H9 (cell line): ENCODE measurements at regions not wholly inside any gene's neighbourhood (a gene's known extent, or its start where the extent isn't known, plus 50 kb on each side); places are given as distances from the start of the nearest gene placed in this dataset.

Source experiments
- DNase-seq: peaks from one replicate; pipeline ENCODE4 v3.0.0-alpha.2; 2017
- H2AFZ ChIP-seq: one replicate; pipeline ENCODE4 v1.6.1; 2013; ENCODE audit warnings: mild to moderate bottlenecking, low read length, control low read depth, moderate library complexity
- H2AK5ac ChIP-seq: 2 replicates; pipeline ENCODE4 v1.6.1; 2013; ENCODE audit warnings: low read length, control low read depth, mixed read lengths; ENCODE audit not compliant: insufficient read length
- H2BK120ac ChIP-seq: one replicate; pipeline ENCODE4 v1.6.1; 2013; ENCODE audit warnings: low read depth, mild to moderate bottlenecking, low read length, control low read depth, inconsistent platforms; ENCODE audit not compliant: poor library complexity, severe bottlenecking
- H2BK12ac ChIP-seq: 2 replicates; pipeline ENCODE4 v1.6.1; 2013; ENCODE audit warnings: low read length, control low read depth, mixed read lengths, low read depth; ENCODE audit not compliant: insufficient read length
- H2BK15ac ChIP-seq: 2 replicates; pipeline ENCODE4 v1.6.1; 2013; ENCODE audit warnings: low read depth, low read length, control low read depth
- H2BK20ac ChIP-seq: one replicate; pipeline ENCODE4 v1.6.1; 2013; ENCODE audit warnings: low read depth, mild to moderate bottlenecking, low read length, control low read depth, inconsistent platforms; ENCODE audit not compliant: poor library complexity, severe bottlenecking
- H2BK5ac ChIP-seq: 2 replicates; pipeline ENCODE4 v1.6.1; 2013; ENCODE audit warnings: low read length, control low read depth, mixed read lengths; ENCODE audit not compliant: insufficient read length
- H3K14ac ChIP-seq: 2 replicates; pipeline ENCODE4 v1.6.1; 2013; ENCODE audit warnings: low read length, control low read depth; ENCODE audit not compliant: insufficient read depth
- H3K18ac ChIP-seq: 2 replicates; pipeline ENCODE4 v1.6.1; 2013; ENCODE audit warnings: low read depth, mild to moderate bottlenecking, mixed read lengths, low read length, control low read depth; ENCODE audit not compliant: insufficient read length
- H3K23ac ChIP-seq: 2 replicates; pipeline ENCODE4 v1.6.1; 2013; ENCODE audit warnings: low read length, control low read depth, mixed read lengths, low read depth; ENCODE audit not compliant: insufficient read length
- H3K23me2 ChIP-seq: 2 replicates; pipeline ENCODE4 v1.6.1; 2013; ENCODE audit warnings: low read depth, mild to moderate bottlenecking, mixed read lengths, low read length, control low read depth; ENCODE audit not compliant: insufficient read length, poor library complexity, severe bottlenecking
- H3K27ac ChIP-seq: 2 replicates; pipeline ENCODE4 v1.5.1; 2013; ENCODE audit warnings: low read length, control low read depth, mixed read lengths, low read depth; ENCODE audit not compliant: insufficient read length
- H3K27me3 ChIP-seq: 2 replicates; pipeline ENCODE4 v1.6.1; 2013; ENCODE audit warnings: low read length, control low read depth, inconsistent platforms; ENCODE audit not compliant: insufficient read depth
- H3K4ac ChIP-seq: 2 replicates; pipeline ENCODE4 v1.6.1; 2013; ENCODE audit warnings: low read depth, mild to moderate bottlenecking, control low read depth, inconsistent platforms, low read length, moderate library complexity
- H3K4me1 ChIP-seq: 2 replicates; pipeline ENCODE4 v1.6.1; 2013; ENCODE audit warnings: low read length, control low read depth, inconsistent platforms; ENCODE audit not compliant: insufficient read depth
- H3K4me2 ChIP-seq: 2 replicates; pipeline ENCODE4 v1.6.1; 2013; ENCODE audit warnings: low read length, control low read depth, mixed read lengths; ENCODE audit not compliant: insufficient read length, insufficient read depth
- H3K56ac ChIP-seq: 2 replicates; pipeline ENCODE4 v1.6.1; 2013; ENCODE audit warnings: low read depth, mild to moderate bottlenecking, mixed read lengths, low read length, control low read depth; ENCODE audit not compliant: insufficient read length
- H3K79me1 ChIP-seq: 2 replicates; pipeline ENCODE4 v1.6.1; 2013; ENCODE audit warnings: low read depth, mild to moderate bottlenecking, moderate library complexity, low read length, control low read depth, inconsistent platforms; ENCODE audit not compliant: insufficient read depth, poor library complexity, severe bottlenecking
- H3K79me2 ChIP-seq: 2 replicates; pipeline ENCODE4 v1.6.1; 2013; ENCODE audit warnings: low read length, control low read depth, inconsistent platforms; ENCODE audit not compliant: insufficient read depth
- H3K9ac ChIP-seq: 2 replicates; pipeline ENCODE4 v1.6.1; 2013; ENCODE audit warnings: low read length, control low read depth, mixed read lengths; ENCODE audit not compliant: insufficient read length; ENCODE audit errors: extremely low read depth
- H3K9me3 ChIP-seq: one replicate; pipeline ENCODE4 v1.6.1; 2013; ENCODE audit warnings: low read depth, low read length, inconsistent platforms; ENCODE audit not compliant: control insufficient read depth
- H3T11ph ChIP-seq: one replicate; pipeline ENCODE4 v1.6.1; 2013; ENCODE audit warnings: mild to moderate bottlenecking, low read length, control low read depth, inconsistent platforms
- H4K20me1 ChIP-seq: one replicate; pipeline ENCODE4 v1.6.1; 2013; ENCODE audit not compliant: control insufficient read depth, insufficient read length, insufficient read depth
- H4K5ac ChIP-seq: 2 replicates; pipeline ENCODE4 v1.6.1; 2013; ENCODE audit warnings: low read depth, mild to moderate bottlenecking, mixed read lengths, low read length, control low read depth; ENCODE audit not compliant: insufficient read length
- H4K8ac ChIP-seq: replicated peaks from 2 replicates; pipeline ENCODE4 v1.6.1; 2013; ENCODE audit warnings: low read length, control low read depth, mixed read lengths, low read depth; ENCODE audit not compliant: insufficient read length
- H4K91ac ChIP-seq: 2 replicates; pipeline ENCODE4 v1.6.1; 2013; ENCODE audit warnings: low read depth, mild to moderate bottlenecking, moderate library complexity, mixed read lengths, low read length, control low read depth; ENCODE audit not compliant: insufficient read length
- H3K27ac Mint-ChIP-seq, 3 experiments: 2 replicates in 2 of 3; 3 replicates in 1 of 3; pipeline ENCODE4 v1.8.0; 2020 to 2021; ENCODE audit warnings: mixed read lengths in 3 of 3, mild to moderate bottlenecking in 1 of 3, moderate library complexity in 1 of 3
- H3K27me3 Mint-ChIP-seq: 2 replicates; pipeline ENCODE4 v1.8.0; 2021; ENCODE audit warnings: low read depth, mild to moderate bottlenecking, moderate library complexity, mixed read lengths
- H3K36me3 Mint-ChIP-seq, 3 experiments: 2 replicates in 2 of 3; 3 replicates in 1 of 3; pipeline ENCODE4 v1.8.0; 2020 to 2021; ENCODE audit warnings: low read depth in 3 of 3, mixed read lengths in 3 of 3; ENCODE audit not compliant: insufficient read depth in 1 of 3
- H3K4me1 Mint-ChIP-seq, 2 experiments: 2 replicates each; pipeline ENCODE4 v1.8.0; 2020; ENCODE audit warnings: mixed read lengths in 2 of 2
- H3K4me3 Mint-ChIP-seq, 2 experiments: 2 replicates in 1 of 2; 3 replicates in 1 of 2; pipeline ENCODE4 v1.8.0; 2020 to 2021; ENCODE audit warnings: mild to moderate bottlenecking in 2 of 2, mixed read lengths in 2 of 2, moderate library complexity in 1 of 2
- H3K9me3 Mint-ChIP-seq, 2 experiments: 2 replicates in 1 of 2; 3 replicates in 1 of 2; pipeline ENCODE4 v1.8.0; 2020; ENCODE audit warnings: mild to moderate bottlenecking in 2 of 2, mixed read lengths in 2 of 2, moderate library complexity in 1 of 2
- CTCF ChIP-seq: fragments of 200-600 bp; sonication (generic); conservative IDR thresholded peaks from 3 replicates; pipeline ENCODE4 v1.8.0; 2021; ENCODE audit warnings: antibody characterized with exemption, mild to moderate bottlenecking
- WGBS: extraction: QIAGEN DNeasy Blood & Tissue Kit; methylation state at CpG from one replicate; pipeline ENCODE4 v1.1.7; 2013; ENCODE audit warnings: missing lambda C conversion rate, low lambda C conversion rate, mixed read lengths; ENCODE audit not compliant: insufficient read length; ENCODE audit errors: extremely low coverage; 5-methylcytosine and 5-hydroxymethylcytosine counted together

GRCh38 chr4:10873809-10874208 lies 189.2 kb upstream of the CLNK start:
- H3K79me2 ChIP-seq: no peaks in the 10 kb centered on the region
- H3K56ac ChIP-seq: no peak overlapping the region
- H3K4me1 ChIP-seq: peaks cover 5% of the 10 kb centered on the region; the same call in 1 of the 2 replicates
- no peak overlapping the region for H4K91ac ChIP-seq
- no peaks in the 10 kb centered on the region for H3K27me3 ChIP-seq
- no peak overlapping the region for H2BK5ac ChIP-seq
- no peak overlapping the region for H2BK15ac ChIP-seq
- Mint-ChIP-seq H3K27me3 (no peaks in the 10 kb centered on the region), H3K4me1 (peaks cover 0 to 8% of the 10 kb centered on the region in 2 experiments; a peak in 2 of 4 replicates), H3K9me3 (no peaks in the 10 kb centered on the region), H3K27ac (no peak overlapping the region), H3K4me3 (no peak overlapping the region), H3K36me3 (no peaks in the 10 kb centered on the region)
- no CpG with 5 or more reads among the region's 1 CpG for WGBS
- no peak overlapping the region for H3K9ac ChIP-seq
- H3K23ac ChIP-seq: no peak overlapping the region
- no peak overlapping the region for H3K14ac ChIP-seq
- TF ChIP-seq CTCF: no peak
- no peaks in the 10 kb centered on the region for H3K79me1 ChIP-seq
- H2AK5ac ChIP-seq: no peak overlapping the region
- H4K5ac ChIP-seq: no peak overlapping the region
- no peak for DNase-seq
- no peak overlapping the region for H3K4me2 ChIP-seq
- no peaks in the 10 kb centered on the region for H3K9me3 ChIP-seq
- no peak overlapping the region for H2BK120ac ChIP-seq
- H2BK20ac ChIP-seq: no peak overlapping the region
- no peak overlapping the region for H3K18ac ChIP-seq
- no peak overlapping the region for H2AFZ ChIP-seq
- no peak overlapping the region for H3K4ac ChIP-seq
- no peaks in the 10 kb centered on the region for H3K23me2 ChIP-seq
- no peak overlapping the region for H3T11ph ChIP-seq
- H2BK12ac ChIP-seq: no peak overlapping the region
- H4K8ac ChIP-seq: no peak overlapping the region
- H4K20me1 ChIP-seq: no peaks in the 10 kb centered on the region
- no peak overlapping the region for H3K27ac ChIP-seq
